GM19455 (cell line): ENCODE measurements at regions not wholly inside any gene's neighbourhood (a gene's known extent, or its start where the extent isn't known, plus 50 kb on each side); places are given as distances from the start of the nearest gene placed in this dataset.
"Not testable (repeated sequence)": the region's sequence is repeated elsewhere in the genome, so short reads cannot be mapped to it uniquely, and the experiment has no call there.

ENCODE experiments used
- ATAC-seq: cut with Tn5 transposase; IDR thresholded peaks from one replicate; pipeline ENCODE4 v1.9.1; 2021; ENCODE audit not compliant: unreplicated experiment

GRCh38 chr1:190809312-190809711 is 331.6 kb upstream of the BRINP3 start:
- ATAC-seq, result no peak

GRCh38 chr1:190812996-190813395 is 335.3 kb upstream of the BRINP3 start:
- no peak for ATAC-seq

GRCh38 chr1:190832511-190832910 is 354.8 kb upstream of the BRINP3 start:
- no peak for ATAC-seq

- ATAC-seq, result no peak
Observed at GRCh38 chr1:190835658-190836057, 358.0 kb upstream of the BRINP3 start.

GRCh38 chr1:190837200-190837599 is 359.5 kb upstream of the BRINP3 start:
- ATAC-seq, result not testable (repeated sequence)

GRCh38 chr1:190837888-190838287 is 360.2 kb upstream of the BRINP3 start:
- no peak for ATAC-seq

- no peak for ATAC-seq
Observed at GRCh38 chr1:190847166-190847565, 369.5 kb upstream of the BRINP3 start.

GRCh38 chr1:190849346-190849745 is 371.7 kb upstream of the BRINP3 start:
- ATAC-seq, result no peak

DNA sequence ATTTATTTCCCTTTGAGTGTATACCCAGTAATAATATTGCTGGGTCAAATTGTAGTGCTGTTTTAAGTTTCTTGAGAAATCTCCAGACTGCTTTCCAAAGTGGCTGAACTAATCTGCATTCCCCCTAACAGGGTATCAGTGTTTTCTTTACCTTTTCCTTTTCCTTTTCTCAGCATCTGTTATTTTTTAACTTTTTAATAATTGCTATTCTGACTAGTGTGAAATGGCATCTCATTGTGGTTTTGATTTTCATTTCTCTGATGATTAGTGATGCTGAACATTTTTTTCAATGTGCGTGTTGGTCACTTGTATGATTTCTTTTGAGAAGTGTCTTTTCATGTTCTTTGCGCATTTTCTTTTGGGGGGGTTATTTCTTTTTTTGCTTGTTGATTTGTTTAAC is 374.9 kb upstream of the BRINP3 start:
- ATAC-seq, result no peak

- ATAC-seq, result no peak
Observed at GRCh38 chr1:190858140-190858539, 380.5 kb upstream of the BRINP3 start.

DNA sequence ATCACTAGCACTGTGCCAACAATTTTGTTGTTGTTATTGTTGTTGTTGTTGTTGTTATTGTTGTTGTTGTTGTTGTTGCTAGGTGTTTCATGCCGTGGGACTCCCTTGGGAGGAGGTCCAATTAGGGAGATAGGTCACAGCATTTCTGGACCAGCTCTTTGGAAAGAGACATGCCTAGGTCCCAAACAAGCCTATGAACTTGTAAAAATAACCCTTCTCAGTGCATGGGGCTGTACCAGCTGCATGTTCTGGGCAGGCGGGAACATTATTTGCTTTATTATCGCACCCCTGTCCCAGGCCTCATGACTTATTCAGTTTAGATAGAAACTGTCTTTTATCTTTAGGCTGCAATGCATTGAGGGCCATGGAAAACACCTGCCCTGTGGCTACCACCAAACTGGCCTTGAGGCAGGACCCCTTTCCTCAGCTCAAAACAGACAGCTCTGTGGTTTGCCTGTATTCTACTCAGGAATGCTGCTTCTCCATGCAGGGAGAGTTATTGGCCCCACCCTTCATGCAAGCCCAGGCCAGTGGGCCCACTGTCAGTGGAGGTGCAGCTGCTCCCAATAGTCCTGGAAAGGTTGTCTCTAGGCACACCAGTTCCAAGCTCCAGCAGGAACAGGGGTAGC is 386.5 kb upstream of the BRINP3 start:
- ATAC-seq, result no peak

GRCh38 chr1:190880352-190880751 is 402.7 kb upstream of the BRINP3 start:
- no peak for ATAC-seq

- no peak for ATAC-seq
Observed at GRCh38 chr1:190881064-190881463, 403.4 kb upstream of the BRINP3 start.

DNA sequence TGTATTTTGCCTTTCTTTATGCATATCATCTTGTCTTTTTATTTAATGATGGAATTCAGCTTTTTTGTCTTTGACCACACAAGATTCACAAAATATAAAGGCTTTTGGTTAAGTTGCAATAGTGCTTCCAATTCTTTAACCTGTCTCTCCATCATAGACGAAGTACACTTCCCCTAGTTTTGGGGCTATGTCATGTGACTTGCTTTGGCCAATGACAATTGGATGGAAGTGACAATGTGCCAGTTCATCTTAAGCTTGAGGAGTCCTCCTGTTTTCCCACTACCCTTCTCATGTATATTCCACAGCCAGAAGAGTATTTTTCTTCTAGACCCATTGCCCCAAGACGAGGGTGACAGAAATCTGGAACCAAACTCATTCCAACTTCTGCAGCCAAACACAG is 419.6 kb upstream of the BRINP3 start:
- no peak for ATAC-seq

- no peak for ATAC-seq
Observed at GRCh38 chr1:190904091-190904695, 426.5 kb upstream of the BRINP3 start.

DNA sequence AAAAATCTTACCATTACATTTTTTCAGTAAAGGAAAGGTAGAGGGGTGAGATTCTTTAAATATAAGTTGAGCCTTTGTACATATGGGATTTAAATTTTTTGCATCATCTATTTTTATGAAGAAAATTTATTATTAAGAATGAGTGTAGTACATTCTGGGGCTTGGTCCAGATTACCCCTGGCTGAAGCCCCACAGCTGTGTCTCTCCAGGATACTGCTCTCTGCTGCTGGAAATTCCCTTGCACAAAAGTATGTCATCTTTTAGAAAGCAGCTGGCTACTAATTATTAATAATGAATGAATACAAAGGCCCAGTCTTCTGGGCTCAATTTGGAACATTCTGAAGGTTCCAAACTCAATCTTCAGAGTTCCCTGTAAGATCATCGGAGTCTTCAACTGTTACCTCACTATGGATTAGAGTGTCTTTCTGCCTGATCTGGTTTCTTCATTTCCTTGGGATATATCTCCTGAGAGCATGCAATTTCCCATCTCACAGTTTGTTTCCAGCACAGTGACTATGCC is 428.6 kb upstream of the BRINP3 start:
- ATAC-seq, result no peak

DNA sequence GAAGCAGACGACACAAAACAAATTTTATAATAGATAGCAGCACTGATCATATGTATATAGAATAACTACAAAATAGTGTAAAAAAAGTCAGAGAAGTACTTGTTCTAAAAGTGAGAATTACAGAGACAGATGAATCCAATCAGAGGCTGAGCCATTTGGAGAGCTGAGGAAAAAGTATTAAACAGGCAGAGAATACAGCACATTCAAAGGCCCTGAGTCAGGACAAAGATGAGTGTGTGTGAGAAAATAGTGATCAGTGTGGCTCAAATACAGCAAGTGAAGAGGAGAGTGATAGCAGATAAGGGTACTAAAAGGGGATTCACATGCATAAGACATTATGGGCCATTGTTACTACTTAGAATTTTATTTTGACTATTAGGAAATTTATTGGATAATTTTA is 430.6 kb upstream of the BRINP3 start:
- ATAC-seq, result no peak

GRCh38 chr1:190908691-190909090 is 431.0 kb upstream of the BRINP3 start:
- ATAC-seq, result no peak

DNA sequence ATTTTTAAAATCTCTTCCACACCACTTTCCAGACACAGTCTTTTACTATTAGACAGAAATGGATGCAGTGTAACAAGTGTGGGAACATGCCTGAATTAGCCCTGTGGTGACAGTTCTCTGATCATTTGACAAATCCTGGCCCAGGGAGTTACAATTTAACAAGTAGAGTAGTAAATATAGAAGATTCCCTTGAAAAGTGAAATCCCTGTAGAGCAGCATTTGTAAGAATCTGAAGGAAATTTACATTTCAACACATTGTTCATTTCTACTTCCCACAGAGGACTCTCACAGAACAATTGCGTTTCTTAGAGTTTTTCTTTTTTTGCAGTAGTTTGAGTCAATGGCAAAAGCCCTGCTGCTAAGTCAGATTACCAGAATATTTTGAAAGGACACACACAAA is 458.3 kb upstream of the BRINP3 start:
- ATAC-seq, result no peak

DNA sequence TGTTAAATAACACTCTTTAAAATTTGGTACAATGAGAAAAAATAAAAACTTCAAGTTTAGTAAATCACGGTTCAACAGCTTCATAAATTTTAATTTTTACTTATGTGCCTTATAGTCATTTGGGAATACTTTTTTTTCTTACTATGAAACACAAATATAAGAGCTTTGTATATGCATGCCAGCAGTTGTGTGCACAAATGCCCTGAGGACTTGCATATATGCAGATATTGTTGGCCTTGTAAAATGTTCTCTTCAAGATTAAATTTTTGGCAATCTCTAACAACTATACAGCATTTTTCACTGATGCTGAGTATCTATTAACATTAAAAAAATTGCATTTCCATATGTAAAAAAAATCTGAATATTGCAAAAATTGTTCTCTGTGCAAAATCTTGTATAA is 458.7 kb upstream of the BRINP3 start:
- ATAC-seq, result no peak

- ATAC-seq, result no peak
Observed at GRCh38 chr1:190940951-190941350, 463.3 kb upstream of the BRINP3 start.

DNA sequence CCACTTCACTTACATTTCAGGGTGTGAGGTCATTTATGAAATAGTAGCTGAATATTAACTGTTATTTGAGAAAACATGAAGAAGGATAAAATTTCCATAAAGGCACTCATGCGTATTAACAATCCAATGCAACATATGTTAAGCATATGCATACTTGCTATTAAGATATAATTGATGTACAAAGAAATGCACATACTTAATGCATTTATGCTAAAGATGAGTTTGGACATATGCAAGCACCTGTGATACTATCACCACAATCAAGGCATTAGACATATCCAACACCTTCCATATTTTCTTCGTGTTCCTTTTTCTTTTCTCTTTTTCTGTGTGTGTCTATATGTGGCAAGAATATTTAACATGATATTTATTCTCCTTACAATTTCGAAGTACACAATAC is 464.8 kb upstream of the BRINP3 start:
- no peak for ATAC-seq

GRCh38 chr1:190943722-190944121 is 466.1 kb upstream of the BRINP3 start:
- not testable (repeated sequence) for ATAC-seq
